ENCODE measurements at regions not wholly inside any gene's neighbourhood (a gene's known extent, or its start where the extent isn't known, plus 50 kb on each side); places are given as distances from the start of the nearest gene placed in this dataset.

GRCh38 chr4:41446981-41447725, 90.8 kb upstream of the LIMCH1 start:
- no peak for ATAC-seq (ENCODE audit: insufficient number of reproducible peaks, low FRiP score, low read depth)
- no peak for TF ChIP-seq CTCF (IDR thresholded peaks at IDR 0.05)
- H3K9me3 ChIP-seq: no peaks in the 10 kb centered on the region
- no peaks in the 10 kb centered on the region for H3K36me3 ChIP-seq
- no peak for DNase-seq (ENCODE audit: low spot score)
- no peaks in the 10 kb centered on the region for H3K27me3 ChIP-seq (replicated peaks; ENCODE audit: insufficient read depth)
- no peak overlapping the region for H3K4me3 ChIP-seq
- H3K27ac ChIP-seq: no peak overlapping the region
- H3K4me1 ChIP-seq (ENCODE audit: control insufficient read depth in 1 of 2, low read depth in 2 of 2): peaks cover 22 to 53% of the 10 kb centered on the region in 2 donors

GRCh38 chr4:41448934-41449333, 89.0 kb upstream of the LIMCH1 start:
- Histone ChIP-seq H3K36me3 (no peaks in the 10 kb centered on the region), H3K27ac (no peak overlapping the region), H3K4me3 (no peak overlapping the region), H3K4me1 (ENCODE audit: control insufficient read depth in 1 of 2, low read depth in 2 of 2) (peaks cover 18 to 40% of the 10 kb centered on the region in 2 donors), H3K9me3 (no peaks in the 10 kb centered on the region), H3K27me3 (replicated peaks; ENCODE audit: insufficient read depth) (no peaks in the 10 kb centered on the region)
- DNase-seq (ENCODE audit: low spot score) (no peak), ATAC-seq (ENCODE audit: insufficient number of reproducible peaks, low FRiP score, low read depth) (no peak)
- no peak for TF ChIP-seq CTCF (IDR thresholded peaks at IDR 0.05)

- H3K9me3 ChIP-seq: no peaks in the 10 kb centered on the region
- H3K36me3 ChIP-seq: no peaks in the 10 kb centered on the region
- no peak overlapping the region for H3K27ac ChIP-seq
- ATAC-seq (ENCODE audit: insufficient number of reproducible peaks, low FRiP score, low read depth) (no peak), DNase-seq (ENCODE audit: low spot score) (no peak)
- no peak for TF ChIP-seq CTCF (IDR thresholded peaks at IDR 0.05)
- H3K27me3 ChIP-seq (replicated peaks; ENCODE audit: insufficient read depth): no peaks in the 10 kb centered on the region
- peaks cover 7 to 23% of the 10 kb centered on the region in 2 donors for H3K4me1 ChIP-seq (ENCODE audit: control insufficient read depth in 1 of 2, low read depth in 2 of 2)
- H3K4me3 ChIP-seq: no peak overlapping the region
Measured at GRCh38 chr4:41451961-41452360, 86.0 kb upstream of the LIMCH1 start.

- Histone ChIP-seq H3K27ac (no peak overlapping the region), H3K4me1 (ENCODE audit: control insufficient read depth in 1 of 2, low read depth in 2 of 2) (peaks cover 7 to 21% of the 10 kb centered on the region in 2 donors), H3K9me3 (no peaks in the 10 kb centered on the region), H3K4me3 (no peak overlapping the region), H3K36me3 (no peaks in the 10 kb centered on the region), H3K27me3 (replicated peaks; ENCODE audit: insufficient read depth) (no peaks in the 10 kb centered on the region)
- DNase-seq (ENCODE audit: low spot score) (no peak), ATAC-seq (ENCODE audit: insufficient number of reproducible peaks, low FRiP score, low read depth) (no peak)
- no peak for TF ChIP-seq CTCF (IDR thresholded peaks at IDR 0.05)
Measured at GRCh38 chr4:41452484-41453225, 85.3 kb upstream of the LIMCH1 start.

GRCh38 chr4:41454423-41454822, 83.5 kb upstream of the LIMCH1 start:
- Histone ChIP-seq H3K9me3 (no peaks in the 10 kb centered on the region), H3K36me3 (no peaks in the 10 kb centered on the region), H3K27me3 (replicated peaks; ENCODE audit: insufficient read depth) (no peaks in the 10 kb centered on the region), H3K4me3 (no peak overlapping the region), H3K27ac (no peak overlapping the region), H3K4me1 (ENCODE audit: control insufficient read depth in 1 of 2, low read depth in 2 of 2) (peaks cover 7 to 15% of the 10 kb centered on the region in 2 donors)
- TF ChIP-seq CTCF (IDR thresholded peaks at IDR 0.05): no peak
- ATAC-seq (ENCODE audit: insufficient number of reproducible peaks, low FRiP score, low read depth): no peak
- no peak for DNase-seq (ENCODE audit: low spot score)
